BJ (cell line): ENCODE measurements at regions not wholly inside any gene's neighbourhood (a gene's known extent, or its start where the extent isn't known, plus 50 kb on each side); places are given as distances from the start of the nearest gene placed in this dataset.

Source experiments
- CTCF ChIA-PET: fragments of 350-600 bp; formaldehyde crosslinking; extraction: SDS; loops from one replicate; lab custom pipeline; 2021; ENCODE audit warnings: antibody characterized with exemption, inconsistent platforms; lab: Yijun Ruan, JAX
- POLR2A ChIA-PET: fragments of 300-600 bp; sonication (Branson Sonifier 250); formaldehyde crosslinking; extraction: SDS; loops from one replicate; lab custom pipeline; 2021; ENCODE audit warnings: antibody characterized with exemption; lab: Charles Lee
- DNase-seq: peaks from one replicate; pipeline ENCODE4 v3.0.0-alpha.2; 2011; ENCODE audit warnings: low read depth
- H3K27me3 ChIP-seq: 2 replicates; pipeline ENCODE4 v1.6.0; 2011; ENCODE audit warnings: low read length; ENCODE audit not compliant: control insufficient read depth, insufficient read depth
- H3K36me3 ChIP-seq: 2 replicates; pipeline ENCODE4 v1.5.1; 2011; ENCODE audit warnings: low read length; ENCODE audit not compliant: control insufficient read depth, insufficient read depth
- H3K4me3 ChIP-seq: 2 replicates; pipeline ENCODE4 v1.5.1; 2011; ENCODE audit warnings: low read depth, mild to moderate bottlenecking, control low read depth, low read length
- TF ChIP-seq, protein P1 (sequence below): IDR thresholded peaks from 2 replicates; pipeline ENCODE4 v1.5.1; 2011; ENCODE audit warnings: low read depth, mild to moderate bottlenecking, control low read depth, inconsistent platforms, low read length, moderate library complexity; ENCODE audit not compliant: insufficient read depth

GRCh38 chr5:44568519-44568918 is 179.3 kb upstream of the FGF10 start:
- TF ChIP-seq, protein P1, sequence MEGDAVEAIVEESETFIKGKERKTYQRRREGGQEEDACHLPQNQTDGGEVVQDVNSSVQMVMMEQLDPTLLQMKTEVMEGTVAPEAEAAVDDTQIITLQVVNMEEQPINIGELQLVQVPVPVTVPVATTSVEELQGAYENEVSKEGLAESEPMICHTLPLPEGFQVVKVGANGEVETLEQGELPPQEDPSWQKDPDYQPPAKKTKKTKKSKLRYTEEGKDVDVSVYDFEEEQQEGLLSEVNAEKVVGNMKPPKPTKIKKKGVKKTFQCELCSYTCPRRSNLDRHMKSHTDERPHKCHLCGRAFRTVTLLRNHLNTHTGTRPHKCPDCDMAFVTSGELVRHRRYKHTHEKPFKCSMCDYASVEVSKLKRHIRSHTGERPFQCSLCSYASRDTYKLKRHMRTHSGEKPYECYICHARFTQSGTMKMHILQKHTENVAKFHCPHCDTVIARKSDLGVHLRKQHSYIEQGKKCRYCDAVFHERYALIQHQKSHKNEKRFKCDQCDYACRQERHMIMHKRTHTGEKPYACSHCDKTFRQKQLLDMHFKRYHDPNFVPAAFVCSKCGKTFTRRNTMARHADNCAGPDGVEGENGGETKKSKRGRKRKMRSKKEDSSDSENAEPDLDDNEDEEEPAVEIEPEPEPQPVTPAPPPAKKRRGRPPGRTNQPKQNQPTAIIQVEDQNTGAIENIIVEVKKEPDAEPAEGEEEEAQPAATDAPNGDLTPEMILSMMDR = no peak
- Histone ChIP-seq H3K4me3 (no peak overlapping the region), H3K36me3 (no peaks in the 10 kb centered on the region), H3K27me3 (no peaks in the 10 kb centered on the region)
- ChIA-PET POLR2A (no interaction called here), CTCF (no interaction called here)
- no peak for DNase-seq

- no peaks in the 10 kb centered on the region for H3K36me3 ChIP-seq
- no peak overlapping the region for H3K4me3 ChIP-seq
- TF ChIP-seq, protein P1 = no peak
- CTCF ChIA-PET = no interaction called here
- H3K27me3 ChIP-seq = no peaks in the 10 kb centered on the region
- DNase-seq = no peak
- POLR2A ChIA-PET = no interaction called here
Observed at GRCh38 chr5:44565902-44566301, 176.7 kb upstream of the FGF10 start.

GRCh38 chr5:44565360-44565759 is 176.1 kb upstream of the FGF10 start:
- CTCF ChIA-PET = no interaction called here
- TF ChIP-seq, protein P1 = no peak
- H3K4me3 ChIP-seq = no peak overlapping the region
- POLR2A ChIA-PET = no interaction called here
- no peak for DNase-seq
- H3K36me3 ChIP-seq = no peaks in the 10 kb centered on the region
- no peaks in the 10 kb centered on the region for H3K27me3 ChIP-seq

DNA sequence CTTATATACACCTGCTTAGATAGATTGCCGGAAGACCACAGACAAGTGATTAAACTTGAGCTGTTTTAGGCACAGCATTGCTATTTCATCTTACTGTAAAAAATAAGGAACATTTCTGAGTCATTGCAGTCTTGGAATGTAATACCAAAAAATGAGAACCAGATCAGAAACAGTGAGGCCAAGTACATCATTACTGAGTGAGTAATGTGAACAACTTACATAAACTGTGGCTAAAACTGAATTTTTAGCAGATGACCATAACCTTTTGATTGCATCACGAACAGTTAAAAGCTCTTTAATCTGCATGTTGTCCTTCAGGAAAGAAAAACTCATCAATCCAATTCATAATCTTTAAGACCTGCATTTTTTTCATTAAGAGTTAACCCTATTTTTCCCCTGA is 157.1 kb upstream of the FGF10 start:
- CTCF ChIA-PET = no interaction called here
- DNase-seq = peak; percentile 41
- Histone ChIP-seq H3K27me3 (no peaks in the 10 kb centered on the region), H3K4me3 (no peak overlapping the region), H3K36me3 (no peaks in the 10 kb centered on the region)
- POLR2A ChIA-PET = no interaction called here
- TF ChIP-seq, protein P1 = no peak

DNA sequence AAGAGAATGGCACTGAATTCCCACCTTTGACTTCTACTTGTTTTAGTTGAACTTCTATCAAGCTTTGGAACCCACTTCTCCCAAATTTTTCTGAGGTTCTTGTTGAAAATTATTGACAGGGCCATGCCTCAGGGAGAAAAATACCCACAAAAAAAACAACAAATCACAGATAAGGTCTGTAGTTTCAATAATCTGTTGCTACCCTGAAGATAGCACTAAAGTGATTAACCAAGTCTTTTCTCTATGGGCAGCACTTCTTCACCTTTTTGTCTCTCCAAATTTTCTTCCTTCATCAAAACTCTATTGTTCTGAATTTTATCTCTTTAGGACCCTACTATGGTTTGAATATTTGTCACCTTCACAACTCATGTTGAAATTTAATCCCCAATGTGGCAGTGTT is 154.3 kb upstream of the FGF10 start:
- no peaks in the 10 kb centered on the region for H3K27me3 ChIP-seq
- TF ChIP-seq, protein P1 = no peak
- CTCF ChIA-PET = no interaction called here

More for the DNA sequence above, 154.3 kb upstream of the FGF10 start:
- DNase-seq = no peak
- no peaks in the 10 kb centered on the region for H3K36me3 ChIP-seq
- no peak overlapping the region for H3K4me3 ChIP-seq
- POLR2A ChIA-PET = no interaction called here
